DOHH2 (cell line): ENCODE measurements at regions not wholly inside any gene's neighbourhood (a gene's known extent, or its start where the extent isn't known, plus 50 kb on each side); places are given as distances from the start of the nearest gene placed in this dataset.

ENCODE experiments used
- EZH2phosphoT487 ChIP-seq: fragments of 200-600 bp; sonication (generic); IDR thresholded peaks from 2 replicates; pipeline ENCODE4 v1.6.1; 2017; ENCODE audit warnings: borderline replicate concordance, mild to moderate bottlenecking, antibody characterized with exemption, low read length, moderate library complexity, mixed read lengths
- TF ChIP-seq, protein P1 (sequence below): fragments of 200-600 bp; sonication (generic); IDR thresholded peaks from one replicate; pipeline ENCODE4 v1.5.1; 2014; ENCODE audit warnings: antibody characterized with exemption, mild to moderate bottlenecking, low read depth, low read length; ENCODE audit not compliant: poor library complexity, severe bottlenecking

DNA sequence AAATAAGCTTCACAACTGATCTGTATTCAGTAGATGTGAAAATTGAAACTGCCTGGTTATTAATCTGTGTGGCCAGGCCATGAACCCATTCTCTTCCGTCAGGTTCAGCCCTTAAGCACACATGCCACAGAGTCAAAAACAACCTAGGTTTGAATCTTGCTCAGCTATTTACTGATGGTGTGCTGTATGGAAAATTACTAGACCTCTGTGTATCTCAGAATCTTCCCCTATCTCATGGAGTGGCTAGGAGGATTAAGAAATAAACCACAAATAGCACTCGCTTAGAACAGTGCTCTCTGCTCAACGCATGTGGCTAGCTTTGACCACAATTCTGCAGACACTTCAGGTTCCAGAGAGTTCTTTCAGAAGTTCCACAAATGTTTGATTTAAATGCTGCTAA is 240.7 kb upstream of the PLEKHG7 start:
- TF ChIP-seq, protein P1, sequence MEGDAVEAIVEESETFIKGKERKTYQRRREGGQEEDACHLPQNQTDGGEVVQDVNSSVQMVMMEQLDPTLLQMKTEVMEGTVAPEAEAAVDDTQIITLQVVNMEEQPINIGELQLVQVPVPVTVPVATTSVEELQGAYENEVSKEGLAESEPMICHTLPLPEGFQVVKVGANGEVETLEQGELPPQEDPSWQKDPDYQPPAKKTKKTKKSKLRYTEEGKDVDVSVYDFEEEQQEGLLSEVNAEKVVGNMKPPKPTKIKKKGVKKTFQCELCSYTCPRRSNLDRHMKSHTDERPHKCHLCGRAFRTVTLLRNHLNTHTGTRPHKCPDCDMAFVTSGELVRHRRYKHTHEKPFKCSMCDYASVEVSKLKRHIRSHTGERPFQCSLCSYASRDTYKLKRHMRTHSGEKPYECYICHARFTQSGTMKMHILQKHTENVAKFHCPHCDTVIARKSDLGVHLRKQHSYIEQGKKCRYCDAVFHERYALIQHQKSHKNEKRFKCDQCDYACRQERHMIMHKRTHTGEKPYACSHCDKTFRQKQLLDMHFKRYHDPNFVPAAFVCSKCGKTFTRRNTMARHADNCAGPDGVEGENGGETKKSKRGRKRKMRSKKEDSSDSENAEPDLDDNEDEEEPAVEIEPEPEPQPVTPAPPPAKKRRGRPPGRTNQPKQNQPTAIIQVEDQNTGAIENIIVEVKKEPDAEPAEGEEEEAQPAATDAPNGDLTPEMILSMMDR: no peak
- TF ChIP-seq EZH2phosphoT487: no peak
